ENCODE measurements at regions not wholly inside any gene's neighbourhood (a gene's known extent, or its start where the extent isn't known, plus 50 kb on each side); places are given as distances from the start of the nearest gene placed in this dataset.
"Not testable (repeated sequence)": the region's sequence is repeated elsewhere in the genome, so short reads cannot be mapped to it uniquely, and the experiment has no call there.

GRCh38 chr12:95358111-95359083, 115.6 kb upstream of the METAP2 start:
- no peak for TF ChIP-seq RARB (CRISPR knock-in tag; IDR thresholded peaks at IDR 0.05)
- peak; percentile 90 for TF ChIP-seq ISL1 (CRISPR knock-in tag; IDR thresholded peaks at IDR 0.05)
- ATAC-seq = no peak

GRCh38 chr12:95365912-95366311, 108.0 kb upstream of the METAP2 start:
- ATAC-seq = no peak
- no peak for TF ChIP-seq RARB (CRISPR knock-in tag; IDR thresholded peaks at IDR 0.05)
- TF ChIP-seq SNAI2 (CRISPR knock-in tag; IDR thresholded peaks at IDR 0.05) = no peak
- TF ChIP-seq ARNTL (CRISPR knock-in tag; IDR thresholded peaks at IDR 0.05; ENCODE audit: borderline replicate concordance, low read depth) = no peak
- no peak for TF ChIP-seq TSHZ2 (CRISPR knock-in tag; IDR thresholded peaks at IDR 0.05)
- TF ChIP-seq ZC3H10 (CRISPR knock-in tag; IDR thresholded peaks at IDR 0.05) = no peak
- no peak for TF ChIP-seq ZNF70 (CRISPR knock-in tag; IDR thresholded peaks at IDR 0.05)
- no peak for TF ChIP-seq CREB5 (CRISPR knock-in tag; IDR thresholded peaks at IDR 0.05; ENCODE audit: low read depth)
- no peak for TF ChIP-seq GLIS3 (CRISPR knock-in tag; IDR thresholded peaks at IDR 0.05)

GRCh38 chr12:95368931-95369330, 105.0 kb upstream of the METAP2 start:
- no peak for ATAC-seq
- TF ChIP-seq SNAI2 (CRISPR knock-in tag; IDR thresholded peaks at IDR 0.05) (no peak), ARNTL (CRISPR knock-in tag; IDR thresholded peaks at IDR 0.05; ENCODE audit: borderline replicate concordance, low read depth) (no peak), ZFP30 (CRISPR knock-in tag; IDR thresholded peaks at IDR 0.05) (no peak), ISL1 (CRISPR knock-in tag; IDR thresholded peaks at IDR 0.05) (no peak), ESRRG (CRISPR knock-in tag; IDR thresholded peaks at IDR 0.05) (no peak), TCF4 (CRISPR knock-in tag; IDR thresholded peaks at IDR 0.05; ENCODE audit: borderline replicate concordance) (no peak), ZC3H10 (CRISPR knock-in tag; IDR thresholded peaks at IDR 0.05) (no peak), ZNF70 (CRISPR knock-in tag; IDR thresholded peaks at IDR 0.05) (no peak), BACH2 (CRISPR knock-in tag; IDR thresholded peaks at IDR 0.05; ENCODE audit: borderline replicate concordance) (no peak), PPARA (CRISPR knock-in tag; IDR thresholded peaks at IDR 0.05; ENCODE audit: borderline replicate concordance) (no peak), RARB (CRISPR knock-in tag; IDR thresholded peaks at IDR 0.05) (no peak), PATZ1 (CRISPR knock-in tag; IDR thresholded peaks at IDR 0.05; ENCODE audit: borderline replicate concordance) (no peak), CSDC2 (CRISPR knock-in tag; IDR thresholded peaks at IDR 0.05) (no peak)

GRCh38 chr12:95371571-95371970, 102.4 kb upstream of the METAP2 start:
- TF ChIP-seq ZFP3 (CRISPR knock-in tag; IDR thresholded peaks at IDR 0.05) (no peak), ZC3H10 (CRISPR knock-in tag; IDR thresholded peaks at IDR 0.05) (no peak), CSDC2 (CRISPR knock-in tag; IDR thresholded peaks at IDR 0.05) (no peak), TOX (CRISPR knock-in tag; IDR thresholded peaks at IDR 0.05; ENCODE audit: borderline replicate concordance) (no peak)

GRCh38 chr12:95379481-95379880, 94.5 kb upstream of the METAP2 start:
- not testable (repeated sequence) for ATAC-seq

More at GRCh38 chr12:95371571-95371970, 102.4 kb upstream of the METAP2 start:
- no peak for ATAC-seq

- not testable (repeated sequence) for ATAC-seq
Measured at GRCh38 chr12:95380334-95380733, 93.6 kb upstream of the METAP2 start.

All from SK-N-SH treated with all-trans-retinoic acid at 6 μM for 48 hours (cell line).